NOMO-1 treated with dmso at 0.1 percent for 144 hours (cell line): ENCODE measurements at regions not wholly inside any gene's neighbourhood (a gene's known extent, or its start where the extent isn't known, plus 50 kb on each side); places are given as distances from the start of the nearest gene placed in this dataset.

ENCODE experiments used
- DNase-seq: peaks from one replicate; lab custom pipeline; 2025; ENCODE audit not compliant: unreplicated experiment; lab: John Stamatoyannopoulos, UW

- DNase-seq = no peak
These were observed 366.9 kb upstream of the ZEB2 start for GRCh38 chr2:144886862-144887261.

GRCh38 chr2:144877893-144878292 is 358.0 kb upstream of the ZEB2 start:
- no peak for DNase-seq

GRCh38 chr2:144876013-144876412 is 356.1 kb upstream of the ZEB2 start:
- no peak for DNase-seq

- no peak for DNase-seq
These were observed 355.5 kb upstream of the ZEB2 start for GRCh38 chr2:144875290-144875969.

- no peak for DNase-seq
These were observed 345.8 kb upstream of the ZEB2 start for GRCh38 chr2:144865670-144866069.

- no peak for DNase-seq
These were observed 339.8 kb upstream of the ZEB2 start for GRCh38 chr2:144859716-144860115.

- DNase-seq = no peak
These were observed 338.3 kb upstream of the ZEB2 start for GRCh38 chr2:144858211-144858610.

GRCh38 chr2:144854596-144854995 is 334.7 kb upstream of the ZEB2 start:
- no peak for DNase-seq

- DNase-seq = no peak
These were observed 329.7 kb upstream of the ZEB2 start for GRCh38 chr2:144849612-144850011.

GRCh38 chr2:144848423-144848822 is 328.5 kb upstream of the ZEB2 start:
- DNase-seq = no peak

- DNase-seq = no peak
These were observed 327.6 kb upstream of the ZEB2 start for GRCh38 chr2:144847347-144848080.

- no peak for DNase-seq
These were observed 316.9 kb upstream of the ZEB2 start for GRCh38 chr2:144836635-144837350.

- DNase-seq = no peak
These were observed 315.9 kb upstream of the ZEB2 start for GRCh38 chr2:144835634-144836350.

GRCh38 chr2:144834998-144835633 is 315.2 kb upstream of the ZEB2 start:
- no peak for DNase-seq

GRCh38 chr2:144834363-144834762 is 314.4 kb upstream of the ZEB2 start:
- DNase-seq = no peak

- no peak for DNase-seq
These were observed 313.2 kb upstream of the ZEB2 start for GRCh38 chr2:144833075-144833637.

- DNase-seq = no peak
These were observed 312.1 kb upstream of the ZEB2 start for GRCh38 chr2:144832048-144832447.

- no peak for DNase-seq
These were observed 310.6 kb upstream of the ZEB2 start for GRCh38 chr2:144830543-144830942.

GRCh38 chr2:144827404-144827803 is 307.5 kb upstream of the ZEB2 start:
- DNase-seq = no peak

- no peak for DNase-seq
These were observed 306.2 kb upstream of the ZEB2 start for GRCh38 chr2:144826105-144826504.
